SH-SY5Y (cell line): ENCODE measurements at regions not wholly inside any gene's neighbourhood (a gene's known extent, or its start where the extent isn't known, plus 50 kb on each side); places are given as distances from the start of the nearest gene placed in this dataset.

Experiments used
- GATA2 ChIP-seq: IDR thresholded peaks from 2 replicates; pipeline ENCODE4 v1.6.1; 2011; ENCODE audit warnings: mild to moderate bottlenecking, low read depth, low read length
- GATA3 ChIP-seq: IDR thresholded peaks from 2 replicates; pipeline ENCODE4 v1.6.1; 2011; ENCODE audit warnings: low read depth, mild to moderate bottlenecking, low read length, moderate library complexity

GRCh38 chr16:35173295-35173694 is 1713.9 kb downstream of the TP53TG3F start:
- TF ChIP-seq GATA2 (no peak), GATA3 (no peak)
